Hindlimb muscle (tissue), 1 donor: ENCODE measurements at regions not wholly inside any gene's neighbourhood (a gene's known extent, or its start where the extent isn't known, plus 50 kb on each side); places are given as distances from the start of the nearest gene placed in this dataset.
"Not testable (repeated sequence)": the region's sequence is repeated elsewhere in the genome, so short reads cannot be mapped to it uniquely, and the experiment has no call there.

Source experiments
- DNase-seq: peaks from one replicate; pipeline ENCODE4 v3.0.0-alpha.2; 2013

DNA sequence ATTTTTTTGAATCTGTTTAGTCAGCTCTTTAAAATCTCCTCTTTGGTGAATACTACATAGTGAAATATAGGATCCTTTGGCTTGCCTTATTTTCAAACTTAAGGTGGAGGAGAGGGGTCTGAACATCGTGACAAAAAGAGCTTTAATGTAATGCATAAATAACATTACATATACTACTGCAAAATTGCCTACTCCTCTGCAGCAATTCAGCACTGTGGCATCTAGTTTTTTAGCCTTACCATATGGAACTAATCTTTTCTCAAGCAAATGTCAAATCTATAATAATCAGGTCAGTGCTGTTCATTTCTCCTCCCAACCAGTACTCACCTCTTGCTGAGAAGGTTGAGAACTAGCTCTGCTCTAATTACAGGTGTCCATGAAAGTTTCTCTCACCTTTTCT, 394.0 kb upstream of the CDIN1 start:
- no peak for DNase-seq

DNA sequence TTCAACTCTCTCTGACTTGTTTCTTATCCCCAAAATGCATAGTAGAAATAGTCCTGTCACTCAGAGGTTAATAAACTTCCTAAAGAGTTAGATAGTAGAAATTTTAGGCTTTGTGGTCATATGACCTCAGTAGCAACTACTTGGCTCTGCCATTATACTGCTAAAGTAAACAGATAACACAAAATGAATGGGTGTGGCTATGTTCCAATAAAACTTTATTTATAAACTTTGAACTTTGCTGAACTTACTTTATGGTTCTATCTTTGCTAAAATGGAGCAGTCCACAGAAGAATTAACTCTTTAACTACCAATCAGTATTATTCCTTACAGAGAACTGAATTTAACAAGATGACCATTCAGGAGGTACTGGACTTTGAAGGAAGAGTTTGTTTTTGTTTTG, 393.6 kb upstream of the CDIN1 start:
- DNase-seq, result no peak

DNA sequence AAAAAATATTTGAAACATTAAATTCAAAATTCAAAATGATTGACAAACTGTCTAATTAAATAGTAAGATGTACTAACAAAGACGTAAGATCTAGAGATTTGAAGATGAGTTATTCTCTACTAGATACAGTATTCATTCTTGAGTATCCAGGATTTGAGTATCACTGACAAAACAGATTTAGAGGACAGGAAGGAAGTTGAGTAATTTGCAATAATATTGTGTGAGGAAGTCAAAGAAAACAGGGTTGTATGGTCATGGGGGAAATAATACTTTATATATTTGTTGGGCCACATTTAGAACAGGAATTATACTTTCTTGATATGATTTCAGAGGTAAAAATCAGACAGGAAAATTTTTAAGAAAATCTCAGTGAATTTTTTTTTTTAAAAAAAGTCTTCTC, 393.1 kb upstream of the CDIN1 start:
- DNase-seq, result no peak

DNA sequence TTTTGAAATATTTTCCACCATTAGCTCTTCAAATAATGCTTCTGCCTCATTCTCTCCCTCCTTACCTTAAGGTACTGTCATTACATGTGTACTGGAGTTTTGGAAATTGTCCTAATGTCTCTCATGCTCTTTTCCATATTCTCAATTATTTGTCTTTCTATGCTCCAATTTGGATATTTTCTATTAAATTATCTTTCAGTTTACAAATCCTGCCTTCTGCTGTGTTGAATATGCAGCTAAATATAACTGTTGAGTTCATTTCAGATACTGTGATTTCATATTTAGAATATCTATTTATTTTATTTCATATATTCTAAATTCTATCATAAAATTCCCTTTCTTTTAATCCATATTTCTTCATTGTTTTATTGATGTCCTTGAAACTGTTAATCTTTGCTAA, 388.0 kb upstream of the CDIN1 start:
- DNase-seq, result no peak

- not testable (repeated sequence) for DNase-seq
Measured at GRCh38 chr15:36195361-36196007, 383.9 kb upstream of the CDIN1 start.

DNA sequence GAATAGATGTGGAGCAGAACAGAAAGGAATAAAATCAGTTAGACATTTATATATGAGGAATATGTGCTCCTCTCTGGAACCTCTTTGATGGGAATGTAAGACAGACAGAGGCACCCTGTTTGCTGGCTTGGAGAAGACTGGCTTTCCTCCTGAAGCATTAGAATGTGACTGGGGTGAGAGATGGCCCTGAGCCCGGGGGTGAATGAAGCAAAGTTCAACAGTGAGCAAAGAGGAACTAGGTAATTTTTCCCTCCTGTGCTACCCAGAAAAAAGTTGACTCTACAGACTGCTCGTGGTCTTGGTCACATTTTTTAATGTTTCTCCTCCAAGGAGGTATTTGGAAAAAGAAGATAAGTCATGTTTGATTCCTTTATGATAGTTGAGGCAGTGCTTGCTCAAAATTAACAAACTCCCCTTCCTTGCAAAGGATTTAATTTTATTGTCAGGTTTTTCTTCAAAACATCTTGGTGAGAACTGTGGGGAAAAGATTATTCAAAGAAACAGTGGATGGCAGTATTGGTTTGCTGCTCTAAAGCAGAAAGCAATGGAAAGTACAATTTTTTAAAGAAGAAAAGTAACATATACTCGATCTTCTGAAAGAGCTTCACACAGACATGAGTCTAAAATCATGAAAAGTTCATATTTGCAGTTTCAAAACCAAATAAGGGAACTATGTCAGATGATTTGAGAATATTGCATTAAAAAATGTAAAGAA, 370.4 kb upstream of the CDIN1 start:
- no peak for DNase-seq

DNA sequence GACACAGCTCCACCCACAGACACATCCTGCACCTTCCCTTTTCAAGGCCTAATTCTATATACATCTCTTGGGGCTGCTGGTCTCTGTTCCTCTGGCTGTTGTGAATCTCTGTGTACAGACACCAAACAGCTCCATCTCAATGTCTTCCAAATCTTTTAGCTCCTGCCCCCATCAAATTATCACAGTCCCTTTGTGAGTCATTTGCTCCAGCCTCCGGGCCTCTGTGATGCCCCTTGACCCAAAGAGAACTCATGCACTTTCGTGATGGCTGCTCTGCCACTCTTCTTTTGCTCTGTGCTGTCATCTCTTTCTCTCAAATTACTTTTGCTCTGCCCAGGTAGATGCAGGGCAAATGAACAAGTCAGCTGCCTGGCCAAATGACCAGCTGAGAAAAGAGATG, 369.0 kb upstream of the CDIN1 start:
- DNase-seq, result no peak

DNA sequence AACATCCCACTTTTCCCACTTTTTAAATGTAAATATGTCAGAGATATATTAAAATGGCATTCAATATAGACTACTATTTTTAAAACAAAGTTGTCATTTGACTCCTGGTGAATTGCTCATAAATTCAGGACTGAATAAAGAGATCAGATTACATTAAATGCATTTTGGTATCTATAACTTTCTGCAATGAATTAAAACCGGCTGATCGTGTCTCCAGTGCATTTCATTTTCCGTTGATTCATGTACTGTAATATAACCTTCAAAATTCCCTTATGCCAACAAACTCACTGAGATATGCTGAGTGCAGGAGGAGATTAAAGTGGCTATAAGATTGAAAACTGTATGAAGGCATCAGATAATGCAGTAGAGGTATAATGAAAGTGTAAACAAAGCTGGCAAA, 361.1 kb upstream of the CDIN1 start:
- DNase-seq, result no peak

DNA sequence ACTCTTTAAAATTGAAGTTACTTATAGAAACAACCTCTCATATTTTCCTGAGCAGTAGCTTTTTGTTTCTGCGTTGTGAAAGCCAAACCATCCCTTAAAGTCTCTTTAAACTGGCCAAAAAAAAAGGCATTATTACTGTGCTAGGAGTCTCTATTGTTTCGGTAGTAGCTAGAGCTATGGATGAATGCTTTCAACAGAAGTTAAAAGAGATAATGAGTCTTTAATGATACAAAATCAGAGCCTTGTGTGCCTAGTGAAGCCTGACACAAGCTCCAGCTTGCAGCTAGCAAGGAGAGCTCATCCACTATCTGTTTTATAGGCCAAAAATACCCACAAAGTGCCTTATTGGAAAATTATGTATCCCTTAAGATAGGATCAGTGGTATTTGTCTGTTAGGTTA, 360.4 kb upstream of the CDIN1 start:
- no peak for DNase-seq

- no peak for DNase-seq
Measured at GRCh38 chr15:36221992-36222391, 357.4 kb upstream of the CDIN1 start.

GRCh38 chr15:36230776-36231175, 348.6 kb upstream of the CDIN1 start:
- no peak for DNase-seq

GRCh38 chr15:36232491-36232890, 346.9 kb upstream of the CDIN1 start:
- DNase-seq, result no peak

DNA sequence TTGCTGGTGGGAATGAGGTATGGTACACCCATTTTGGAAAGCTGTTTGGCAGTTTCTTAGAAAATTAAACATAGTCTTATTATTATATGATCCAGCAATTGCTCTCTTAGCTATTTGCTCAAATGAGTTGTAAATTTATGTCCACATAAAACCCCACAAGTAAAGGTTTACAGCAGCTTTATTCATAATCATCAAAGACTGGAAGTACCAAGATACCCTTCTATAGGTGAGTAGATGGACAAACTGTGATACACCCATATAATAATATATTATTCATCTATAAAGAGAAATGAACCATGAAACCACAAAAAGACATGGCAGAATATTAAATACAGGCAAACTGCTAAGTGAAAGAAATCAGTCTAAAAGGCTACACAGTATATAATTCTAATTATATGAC, 344.7 kb upstream of the CDIN1 start:
- no peak for DNase-seq

DNA sequence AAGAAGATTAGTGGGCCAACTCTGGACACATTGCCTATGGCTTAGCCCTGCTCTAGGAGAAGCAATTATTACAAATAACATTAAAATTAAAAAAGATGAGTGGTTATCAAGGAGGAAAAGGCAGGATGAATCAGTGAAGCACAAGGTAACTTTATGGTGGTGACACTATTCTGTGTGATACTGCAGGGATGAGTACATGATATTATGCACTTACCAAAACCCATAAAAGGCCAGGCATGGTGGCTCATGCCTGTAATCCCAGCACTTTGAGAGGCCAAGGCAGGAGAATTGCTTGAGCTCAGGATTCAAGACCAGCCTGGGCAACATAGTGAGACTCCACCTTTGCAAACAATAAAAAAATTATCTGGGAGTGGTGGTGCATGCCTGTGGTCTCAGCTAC, 344.3 kb upstream of the CDIN1 start:
- no peak for DNase-seq

GRCh38 chr15:36239509-36239908, 339.9 kb upstream of the CDIN1 start:
- DNase-seq, result no peak

- DNase-seq, result no peak
Measured at GRCh38 chr15:36251450-36251849, 328.0 kb upstream of the CDIN1 start.

DNA sequence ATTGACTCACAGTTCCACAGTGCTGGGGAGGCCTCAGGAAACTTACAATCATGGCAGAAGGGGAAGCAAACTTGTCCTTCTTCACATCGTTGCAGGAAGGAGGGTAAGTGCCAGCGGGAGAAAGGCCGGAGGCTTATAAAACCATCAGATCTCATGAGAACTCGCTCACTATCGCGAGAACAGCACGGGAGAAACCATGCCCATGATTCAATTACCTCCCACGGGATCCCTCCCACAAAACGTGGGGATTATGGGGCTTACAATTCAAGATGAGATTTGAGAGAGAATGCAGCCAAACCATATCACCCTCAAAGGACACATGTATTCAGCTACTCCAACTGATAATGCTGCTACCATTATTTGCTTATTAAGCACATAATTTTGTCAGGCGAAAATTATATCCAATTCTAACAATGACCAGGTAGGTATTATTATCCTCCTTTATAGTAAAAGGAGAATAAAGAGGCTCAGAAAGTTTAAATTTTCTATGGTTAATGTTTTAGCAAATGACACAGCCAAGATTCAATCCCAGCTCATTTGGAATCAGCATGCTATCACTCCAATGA, 327.2 kb upstream of the CDIN1 start:
- no peak for DNase-seq

DNA sequence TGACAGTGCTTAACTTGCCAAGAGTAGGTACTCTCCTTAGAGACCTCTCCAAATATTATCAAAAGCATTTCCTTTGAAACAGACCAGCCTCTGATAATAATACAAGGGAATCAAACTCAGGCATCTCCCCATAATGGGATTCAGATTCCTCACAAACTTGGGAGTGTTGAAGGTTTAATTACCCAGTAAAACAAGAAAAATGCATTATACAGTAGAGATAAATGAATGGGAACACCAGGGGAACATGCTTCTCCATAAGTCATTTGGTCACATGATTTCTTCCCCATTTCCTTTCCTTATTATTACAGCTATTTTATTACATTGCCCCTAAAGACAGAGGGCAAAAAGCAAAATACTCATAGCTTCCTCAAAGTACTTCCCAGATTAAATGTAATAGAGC, 325.0 kb upstream of the CDIN1 start:
- DNase-seq, result no peak

- DNase-seq, result no peak
Measured at GRCh38 chr15:36256404-36256807, 323.0 kb upstream of the CDIN1 start.

- DNase-seq, result no peak
Measured at GRCh38 chr15:36263666-36264065, 315.8 kb upstream of the CDIN1 start.

DNA sequence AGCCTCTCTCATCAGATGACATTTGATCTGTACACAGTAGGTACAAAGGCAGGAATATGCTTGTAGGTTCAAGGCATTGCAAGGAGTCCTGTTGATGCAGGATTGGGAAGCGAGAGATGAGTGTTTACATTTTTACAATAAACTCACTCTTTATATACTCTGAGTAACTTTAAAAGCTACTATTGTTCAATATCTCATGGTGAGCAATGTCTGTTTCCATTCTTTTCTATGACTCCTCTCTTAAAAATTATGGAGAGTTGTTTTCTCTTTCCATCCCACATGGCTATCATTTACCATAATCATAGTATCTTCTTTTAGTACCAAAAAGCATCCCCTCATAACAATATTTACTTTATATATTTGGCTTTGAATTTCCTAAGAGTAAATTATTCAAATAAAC, 314.0 kb upstream of the CDIN1 start:
- DNase-seq, result no peak

DNA sequence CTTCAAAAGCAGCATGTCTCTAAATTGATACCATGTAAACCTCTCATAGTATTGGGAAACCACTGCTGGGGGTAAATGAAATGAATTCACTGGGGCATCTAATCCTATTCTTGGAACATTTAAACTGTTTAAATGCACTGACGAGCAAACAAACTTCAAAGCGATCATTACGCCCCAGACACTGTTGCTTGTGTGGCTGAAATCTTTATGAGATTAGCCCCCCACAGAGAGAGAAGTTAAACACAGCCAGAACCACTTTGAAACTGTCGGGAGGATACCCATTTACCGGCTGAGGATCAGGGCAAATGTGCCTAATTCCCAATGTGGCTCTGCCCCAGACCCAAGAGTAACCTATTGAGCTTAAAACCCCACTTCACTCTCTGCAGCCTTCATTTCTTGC, 308.4 kb upstream of the CDIN1 start:
- DNase-seq, result no peak

- DNase-seq, result no peak
Measured at GRCh38 chr15:36275656-36276055, 303.8 kb upstream of the CDIN1 start.

- DNase-seq, result no peak
Measured at GRCh38 chr15:36278219-36278618, 301.2 kb upstream of the CDIN1 start.
